GM19025 (cell line): ENCODE measurements at regions not wholly inside any gene's neighbourhood (a gene's known extent, or its start where the extent isn't known, plus 50 kb on each side); places are given as distances from the start of the nearest gene placed in this dataset.

Experiments
- ATAC-seq: cut with Tn5 transposase; IDR thresholded peaks from one replicate; pipeline ENCODE4 v1.9.1; 2021; ENCODE audit warnings: mild to moderate bottlenecking, low read depth, moderate library complexity; ENCODE audit not compliant: unreplicated experiment

DNA sequence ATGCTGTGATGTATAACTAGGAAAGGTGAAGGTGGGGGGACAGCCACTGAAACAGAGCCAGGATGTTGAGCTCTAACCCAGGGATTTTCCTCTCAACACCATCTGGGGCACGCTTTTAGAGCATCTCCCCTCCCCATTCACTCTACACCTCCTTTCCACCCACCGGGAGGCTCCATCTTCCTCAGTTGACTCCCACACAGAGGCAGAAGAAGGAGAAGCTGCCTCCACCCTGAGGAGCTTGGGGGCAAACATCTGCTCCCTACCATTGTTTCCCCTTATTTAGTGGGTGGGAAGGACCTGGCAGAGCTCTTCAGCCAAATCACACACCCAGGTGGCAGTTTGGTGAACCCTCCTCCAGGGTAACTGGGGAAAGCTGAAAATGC lies 50.0 kb upstream of the ADA2 start:
- no peak for ATAC-seq
